GM12874 (cell line): ENCODE measurements at regions not wholly inside any gene's neighbourhood (a gene's known extent, or its start where the extent isn't known, plus 50 kb on each side); places are given as distances from the start of the nearest gene placed in this dataset.

Source experiments
- TF ChIP-seq, protein P1 (sequence below): IDR thresholded peaks from 2 replicates; pipeline ENCODE4 v1.5.1; 2011; ENCODE audit warnings: low read depth, mild to moderate bottlenecking, control low read depth, low read length, moderate library complexity; ENCODE audit not compliant: insufficient read depth

DNA sequence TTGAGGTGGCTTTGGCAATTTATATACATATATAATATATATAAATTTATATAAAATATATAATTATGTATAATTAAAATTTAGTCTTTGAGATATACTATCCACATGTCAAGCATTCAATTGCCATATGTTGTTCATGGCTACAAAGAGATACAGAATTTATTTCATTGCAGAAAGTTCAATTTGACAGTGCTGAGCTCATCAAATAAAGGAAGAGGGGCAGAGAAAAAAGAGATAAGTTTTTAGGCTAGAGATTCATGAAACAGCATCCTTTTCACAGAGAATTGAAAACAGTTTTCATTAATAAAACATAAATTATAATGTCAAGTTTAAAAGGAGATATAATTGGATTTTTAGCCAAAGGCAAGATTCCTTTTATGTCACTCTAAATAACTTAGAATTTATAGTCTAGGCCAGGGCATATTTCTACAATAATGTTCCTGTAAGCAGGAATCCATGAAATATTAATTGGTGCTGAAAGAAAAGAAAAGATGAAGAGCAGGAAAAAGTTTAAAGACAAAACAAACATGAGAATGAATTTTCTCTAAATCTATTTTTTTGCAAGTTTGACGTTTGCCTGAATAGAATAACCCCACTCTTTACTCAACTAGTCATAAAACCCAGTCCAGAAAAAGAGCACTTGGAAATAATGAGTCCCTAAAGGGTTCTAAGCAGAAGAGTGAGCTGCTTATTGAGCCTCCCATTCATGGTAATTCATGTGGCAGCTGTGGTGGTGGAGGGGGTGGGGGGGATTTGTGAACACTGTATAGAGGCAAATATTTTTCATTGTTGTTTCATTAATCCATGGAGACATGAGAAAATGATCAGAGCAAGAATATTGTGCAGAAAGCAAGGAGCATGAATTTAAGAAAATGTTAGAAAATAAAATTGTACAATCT lies 1279.5 kb downstream of the CDH12 start:
- TF ChIP-seq, protein P1, sequence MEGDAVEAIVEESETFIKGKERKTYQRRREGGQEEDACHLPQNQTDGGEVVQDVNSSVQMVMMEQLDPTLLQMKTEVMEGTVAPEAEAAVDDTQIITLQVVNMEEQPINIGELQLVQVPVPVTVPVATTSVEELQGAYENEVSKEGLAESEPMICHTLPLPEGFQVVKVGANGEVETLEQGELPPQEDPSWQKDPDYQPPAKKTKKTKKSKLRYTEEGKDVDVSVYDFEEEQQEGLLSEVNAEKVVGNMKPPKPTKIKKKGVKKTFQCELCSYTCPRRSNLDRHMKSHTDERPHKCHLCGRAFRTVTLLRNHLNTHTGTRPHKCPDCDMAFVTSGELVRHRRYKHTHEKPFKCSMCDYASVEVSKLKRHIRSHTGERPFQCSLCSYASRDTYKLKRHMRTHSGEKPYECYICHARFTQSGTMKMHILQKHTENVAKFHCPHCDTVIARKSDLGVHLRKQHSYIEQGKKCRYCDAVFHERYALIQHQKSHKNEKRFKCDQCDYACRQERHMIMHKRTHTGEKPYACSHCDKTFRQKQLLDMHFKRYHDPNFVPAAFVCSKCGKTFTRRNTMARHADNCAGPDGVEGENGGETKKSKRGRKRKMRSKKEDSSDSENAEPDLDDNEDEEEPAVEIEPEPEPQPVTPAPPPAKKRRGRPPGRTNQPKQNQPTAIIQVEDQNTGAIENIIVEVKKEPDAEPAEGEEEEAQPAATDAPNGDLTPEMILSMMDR, result no peak

DNA sequence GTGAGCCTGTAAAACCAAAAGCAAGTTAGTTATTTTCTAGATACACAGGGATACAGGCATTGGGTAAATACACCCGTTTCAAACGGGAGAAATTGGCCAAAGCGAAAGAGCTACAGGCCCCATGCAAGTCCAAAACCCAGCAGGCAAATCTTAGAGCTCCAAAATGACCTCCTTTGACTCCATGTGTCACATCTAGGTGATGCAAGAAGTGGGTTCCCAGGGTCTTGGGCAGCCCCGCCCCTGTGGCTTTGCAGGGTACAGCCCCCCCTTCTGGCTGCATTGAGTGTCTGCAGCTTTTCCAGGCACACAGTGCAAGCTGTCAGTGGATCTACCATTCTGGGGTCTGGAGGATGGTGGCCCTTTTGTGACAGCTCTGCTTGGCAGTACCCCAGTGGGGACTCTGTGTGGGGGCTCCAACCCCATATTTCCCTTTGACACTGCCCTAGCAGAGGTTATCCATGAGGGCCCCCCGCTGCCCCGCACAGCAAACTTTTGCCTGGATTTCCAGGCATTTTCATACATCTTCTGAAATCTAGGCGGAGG lies 1367.6 kb downstream of the CDH12 start:
- TF ChIP-seq, protein P1, result peak; percentile 39; the same call in 1 of the 2 replicates

- TF ChIP-seq, protein P1, result peak; percentile 19; the same call in 1 of the 2 replicates
Observed at GRCh38 chr5:21469523-21470101, 1383.5 kb downstream of the CDH12 start.

DNA sequence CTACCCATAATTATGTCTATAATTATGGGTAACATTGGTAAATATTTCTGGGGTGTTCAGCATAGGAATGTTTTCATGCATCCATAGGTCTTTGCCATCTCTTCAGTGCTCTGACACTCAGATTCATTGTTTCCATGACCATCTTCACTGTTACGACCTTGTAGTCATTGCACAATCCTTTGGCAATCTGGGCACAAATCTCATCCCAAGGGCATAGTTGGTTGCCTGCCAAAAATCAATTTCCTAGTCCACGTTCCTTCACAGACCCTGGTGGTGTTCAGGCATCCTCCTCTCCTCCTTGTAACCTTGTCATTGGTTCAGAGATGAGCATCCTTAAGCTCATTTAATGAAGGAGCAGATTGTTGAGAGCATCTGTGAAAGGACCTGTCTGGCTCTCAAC lies 1400.7 kb downstream of the CDH12 start:
- TF ChIP-seq, protein P1, result no peak

DNA sequence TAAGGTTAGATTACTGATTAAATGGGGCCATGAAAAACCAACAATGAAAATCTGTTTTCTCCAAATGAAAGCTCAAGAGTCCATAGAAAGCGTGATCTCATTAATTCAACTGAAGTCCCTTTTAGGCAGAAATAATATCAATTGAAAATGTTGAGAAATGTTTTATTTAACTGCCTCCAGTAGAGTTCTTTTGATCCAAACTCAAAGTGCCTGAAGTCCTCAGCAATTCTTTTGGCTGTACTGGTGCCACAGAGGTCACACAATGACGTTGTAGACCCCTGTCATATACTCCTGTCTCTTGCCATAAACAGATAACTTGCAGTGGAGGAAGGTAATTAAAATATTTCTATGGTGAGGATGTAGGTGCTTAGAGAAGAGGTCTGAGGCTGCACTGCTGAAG lies 1420.5 kb downstream of the CDH12 start:
- TF ChIP-seq, protein P1, result no peak

- TF ChIP-seq, protein P1, result no peak
Observed at GRCh38 chr5:21424907-21425306, 1428.2 kb downstream of the CDH12 start.

- TF ChIP-seq, protein P1, result no peak
Observed at GRCh38 chr5:21419383-21419782, 1431.4 kb upstream of the CDH18 start.
